Astrocyte of the spinal cord (primary cell): ENCODE measurements at regions not wholly inside any gene's neighbourhood (a gene's known extent, or its start where the extent isn't known, plus 50 kb on each side); places are given as distances from the start of the nearest gene placed in this dataset.

Experiments
- DNase-seq: peaks from one replicate; pipeline ENCODE4 v3.0.0; 2011; ENCODE audit warnings: low read depth, low spot score
- H3K4me3 ChIP-seq: 2 replicates; pipeline ENCODE4 v1.5.1; 2011; ENCODE audit warnings: low read depth, mild to moderate bottlenecking, low read length, moderate library complexity
- CTCF ChIP-seq: IDR thresholded peaks from 2 replicates; pipeline ENCODE4 v1.5.1; 2012; ENCODE audit warnings: low read depth, mild to moderate bottlenecking, low read length, inconsistent platforms
- in situ Hi-C: cut with HindIII; loops from 2 replicates; pipeline ENCODE4 v1.10.0; 2017; ENCODE audit warnings: low sequenced_read_pairs

- no peak overlapping the region for H3K4me3 ChIP-seq
- in situ Hi-C loops = no loop called here
- no peak for TF ChIP-seq CTCF
- DNase-seq = peak; percentile 41
Measured at GRCh38 chr12:17304503-17305347, 698.8 kb upstream of the LMO3 start.

GRCh38 chr12:17302001-17302400 lies 696.0 kb upstream of the LMO3 start:
- no peak for TF ChIP-seq CTCF
- H3K4me3 ChIP-seq = no peak overlapping the region
- no peak for DNase-seq
- in situ Hi-C loops = no loop called here

GRCh38 chr12:17301544-17301943 lies 695.6 kb upstream of the LMO3 start:
- TF ChIP-seq CTCF = no peak

GRCh38 chr12:17296882-17297281 lies 690.9 kb upstream of the LMO3 start:
- no peak overlapping the region for H3K4me3 ChIP-seq
- no peak for TF ChIP-seq CTCF
- in situ Hi-C loops = no loop called here
- no peak for DNase-seq

More at GRCh38 chr12:17301544-17301943, 695.6 kb upstream of the LMO3 start:
- in situ Hi-C loops = no loop called here
- DNase-seq = no peak
- H3K4me3 ChIP-seq = no peak overlapping the region

GRCh38 chr12:17286874-17287273 lies 680.9 kb upstream of the LMO3 start:
- H3K4me3 ChIP-seq = no peak overlapping the region
- no peak for TF ChIP-seq CTCF
- in situ Hi-C loops = no loop called here
- DNase-seq = no peak

- DNase-seq = no peak
- in situ Hi-C loops = no loop called here
- H3K4me3 ChIP-seq = no peak overlapping the region
- no peak for TF ChIP-seq CTCF
Measured at GRCh38 chr12:17284873-17285272, 678.9 kb upstream of the LMO3 start.
